ENCODE measurements at regions not wholly inside any gene's neighbourhood (a gene's known extent, or its start where the extent isn't known, plus 50 kb on each side); places are given as distances from the start of the nearest gene placed in this dataset.

- TF ChIP-seq POLR2AphosphoS5 (IDR thresholded peaks at IDR 0.05; ENCODE audit: low read depth) = no peak
- TF ChIP-seq REST (IDR thresholded peaks at IDR 0.05; ENCODE audit: insufficient replicate concordance, low read depth) = no peak
- no peak for TF ChIP-seq SPI1 (IDR thresholded peaks at IDR 0.05; ENCODE audit: borderline replicate concordance, low read depth)
- no peak for TF ChIP-seq GABPA (IDR thresholded peaks at IDR 0.05; ENCODE audit: low read depth)
- no peak for TF ChIP-seq CTCF (IDR thresholded peaks at IDR 0.05; ENCODE audit: insufficient read depth, low read length)
- Histone ChIP-seq H3K27ac (replicated peaks) (no peak overlapping the region), H3K4me3 (replicated peaks; ENCODE audit: insufficient read depth, low read length) (no peak overlapping the region), H3K27me3 (ENCODE audit: insufficient read depth, poor library complexity, severe bottlenecking) (no peaks in the 10 kb centered on the region)
- no peak for DNase-seq (ENCODE audit: low read depth in 1 of 2, low spot score in 1 of 2)
Measured at GRCh38 chr1:193313354-193314140, 127.1 kb upstream of the B3GALT2 start.

GRCh38 chr1:193312432-193312831, 126.0 kb upstream of the B3GALT2 start:
- Histone ChIP-seq H3K27ac (replicated peaks) (no peak overlapping the region), H3K4me3 (replicated peaks; ENCODE audit: insufficient read depth, low read length) (no peak overlapping the region), H3K27me3 (ENCODE audit: insufficient read depth, poor library complexity, severe bottlenecking) (no peaks in the 10 kb centered on the region)
- no peak for TF ChIP-seq SPI1 (IDR thresholded peaks at IDR 0.05; ENCODE audit: borderline replicate concordance, low read depth)
- no peak for TF ChIP-seq CTCF (IDR thresholded peaks at IDR 0.05; ENCODE audit: insufficient read depth, low read length)
- no peak for TF ChIP-seq POLR2AphosphoS5 (IDR thresholded peaks at IDR 0.05; ENCODE audit: low read depth)
- no peak for TF ChIP-seq GABPA (IDR thresholded peaks at IDR 0.05; ENCODE audit: low read depth)
- no peak for DNase-seq (ENCODE audit: low read depth in 1 of 2, low spot score in 1 of 2)

GRCh38 chr1:193311226-193311948, 125.0 kb upstream of the B3GALT2 start:
- H3K27me3 ChIP-seq (ENCODE audit: insufficient read depth, poor library complexity, severe bottlenecking) = no peaks in the 10 kb centered on the region
- no peak for DNase-seq (ENCODE audit: low read depth in 1 of 2, low spot score in 1 of 2)
- H3K4me3 ChIP-seq (replicated peaks; ENCODE audit: insufficient read depth, low read length) = no peak overlapping the region
- no peak overlapping the region for H3K27ac ChIP-seq (replicated peaks)
- TF ChIP-seq CTCF (IDR thresholded peaks at IDR 0.05; ENCODE audit: insufficient read depth, low read length) = no peak
- no peak for TF ChIP-seq GABPA (IDR thresholded peaks at IDR 0.05; ENCODE audit: low read depth)
- no peak for TF ChIP-seq POLR2AphosphoS5 (IDR thresholded peaks at IDR 0.05; ENCODE audit: low read depth)
- no peak for TF ChIP-seq REST (IDR thresholded peaks at IDR 0.05; ENCODE audit: insufficient replicate concordance, low read depth)
- no peak for TF ChIP-seq SPI1 (IDR thresholded peaks at IDR 0.05; ENCODE audit: borderline replicate concordance, low read depth)

Data from HL-60 (cell line).